GM12878 (cell line): ENCODE measurements at regions not wholly inside any gene's neighbourhood (a gene's known extent, or its start where the extent isn't known, plus 50 kb on each side); places are given as distances from the start of the nearest gene placed in this dataset.

Experiments
- ATAC-seq: fragments of 200-7000 bp; cut with Tn5 transposase; 3 replicates; pipeline ENCODE4 v1.9.1; 2020; ENCODE audit warnings: mild to moderate bottlenecking, moderate library complexity
- BruUV-seq: library from RNA; stranded (reverse); fragments of 400-500 nt; replicated peaks from 2 replicates; lab custom pipeline; 2021; lab: Mats Ljungman, UMichigan
- CTCF ChIA-PET: fragments of 300-600 bp; sonication (Branson Sonifier 250); formaldehyde crosslinking; extraction: SDS; loops from one replicate; lab custom pipeline; 2021; ENCODE audit warnings: inconsistent platforms; lab: Yijun Ruan, JAX
- POLR2A ChIA-PET: fragments of 350-600 bp; formaldehyde crosslinking; extraction: SDS; loops from one replicate; lab custom pipeline; 2021; ENCODE audit warnings: inconsistent platforms; lab: Charles Lee
- RAD21 ChIA-PET: fragments of 300-600 bp; sonication (Branson Sonifier 250); formaldehyde crosslinking; loops from one replicate; lab custom pipeline; 2023; ENCODE audit warnings: antibody characterized with exemption; ENCODE audit not compliant: unreplicated experiment; lab: Charles Lee
- SMC1A ChIA-PET: fragments of 300-600 bp; sonication (Branson Sonifier 250); formaldehyde crosslinking; loops from one replicate; lab custom pipeline; 2023; ENCODE audit not compliant: unreplicated experiment, uncharacterized antibody; lab: Charles Lee
- DNase-seq: peaks from one replicate; pipeline ENCODE4 v3.0.0-alpha.2; 2011; ENCODE audit warnings: low read depth, low spot score
- FAIRE-seq: peaks from 3 replicates; lab custom pipeline; 2011; peaks lifted over from hg19 to GRCh38; lab: Jason Lieb, UNC
- H2AFZ ChIP-seq: 2 replicates; pipeline ENCODE4 v1.6.0; 2011; ENCODE audit warnings: low read depth, low read length, control low read depth; ENCODE audit not compliant: control insufficient read depth
- H3K27ac ChIP-seq: 2 replicates; pipeline ENCODE4 v1.5.1; 2011; ENCODE audit warnings: control low read depth; ENCODE audit not compliant: control insufficient read depth, insufficient read depth
- H3K27me3 ChIP-seq, 2 experiments: replicated peaks in 1 of 2; 2 replicates each; pipeline versions ENCODE4 v1.6.0 to v1.6.1; 2011; ENCODE audit warnings: low read length in 1 of 2; ENCODE audit not compliant: control insufficient read depth in 2 of 2, insufficient read depth in 2 of 2
- H3K36me3 ChIP-seq, 2 experiments: 2 replicates each; pipeline ENCODE4 v1.5.1; 2011; ENCODE audit warnings: low read length in 1 of 2; ENCODE audit not compliant: control insufficient read depth in 2 of 2, insufficient read depth in 2 of 2
- H3K4me1 ChIP-seq: 2 replicates; pipeline ENCODE4 v1.6.1; 2011; ENCODE audit warnings: mild to moderate bottlenecking, low read length, moderate library complexity, mixed read lengths; ENCODE audit not compliant: control insufficient read depth, insufficient read depth
- H3K4me2 ChIP-seq: 2 replicates; pipeline ENCODE4 v1.6.0; 2011; ENCODE audit warnings: control low read depth; ENCODE audit not compliant: control insufficient read depth, insufficient read depth
- H3K4me3 ChIP-seq: fragments of 200-600 bp; sonication (generic); 2 replicates; pipeline ENCODE4 v1.5.1; 2016
- H3K79me2 ChIP-seq: 2 replicates; pipeline ENCODE4 v1.6.0; 2011; ENCODE audit warnings: low read length; ENCODE audit not compliant: control insufficient read depth, insufficient read depth
- H3K9ac ChIP-seq: 2 replicates; pipeline ENCODE4 v1.8.0; 2011; ENCODE audit warnings: low read length, control low read depth, mixed read lengths; ENCODE audit not compliant: control insufficient read depth, insufficient read depth
- H3K9me3 ChIP-seq: replicated peaks from 3 replicates; pipeline ENCODE4 v1.5.1; 2011; ENCODE audit warnings: mild to moderate bottlenecking, low read length; ENCODE audit not compliant: control insufficient read depth, insufficient read depth
- H4K20me1 ChIP-seq: 2 replicates; pipeline ENCODE4 v1.6.0; 2011; ENCODE audit not compliant: control insufficient read depth, insufficient read depth
- BCL3 ChIP-seq: IDR thresholded peaks from 2 replicates; pipeline ENCODE4 v1.6.1; 2011; ENCODE audit warnings: borderline replicate concordance, low read depth, mild to moderate bottlenecking, moderate library complexity, low read length; ENCODE audit not compliant: insufficient read depth, poor library complexity, severe bottlenecking
- CHD2 ChIP-seq: IDR thresholded peaks from 2 replicates; pipeline ENCODE4 v1.6.1; 2011; ENCODE audit warnings: low read depth, low read length, improper control_type of control experiment, borderline replicate concordance
- E4F1 ChIP-seq: fragments of 450-650 bp; IDR thresholded peaks from 2 replicates; pipeline ENCODE4 v1.6.1; 2018; ENCODE audit warnings: borderline replicate concordance, mild to moderate bottlenecking; ENCODE audit not compliant: partially characterized antibody
- FOXM1 ChIP-seq: IDR thresholded peaks from 2 replicates; pipeline ENCODE4 v1.6.1; 2012; ENCODE audit warnings: low read depth, mild to moderate bottlenecking, inconsistent platforms, low read length, moderate library complexity
- HDGF ChIP-seq: fragments of 450-650 bp; IDR thresholded peaks from 2 replicates; pipeline ENCODE4 v1.6.1; 2016; ENCODE audit warnings: antibody characterized with exemption
- IKZF2 ChIP-seq, 2 experiments: fragments of 450-650 bp; IDR thresholded peaks; 2 replicates each; pipeline ENCODE4 v1.6.1; 2017; ENCODE audit warnings: mild to moderate bottlenecking in 2 of 2, moderate library complexity in 2 of 2
- MAX ChIP-seq: IDR thresholded peaks from 2 replicates; pipeline ENCODE4 v1.6.1; 2012; ENCODE audit warnings: low read depth, low read length, improper control_type of control experiment
- NBN ChIP-seq: fragments of 450-650 bp; IDR thresholded peaks from 2 replicates; pipeline ENCODE4 v1.6.1; 2016
- NKRF ChIP-seq: fragments of 450-650 bp; conservative IDR thresholded peaks from 2 replicates; pipeline ENCODE4 v1.6.1; 2017; ENCODE audit warnings: mild to moderate bottlenecking, moderate library complexity
- NR2F1 ChIP-seq: fragments of 450-650 bp; conservative IDR thresholded peaks from 2 replicates; pipeline ENCODE4 v1.6.1; 2017; ENCODE audit warnings: mild to moderate bottlenecking
- NRF1 ChIP-seq: conservative IDR thresholded peaks from 2 replicates; pipeline ENCODE4 v1.6.1; 2011; ENCODE audit warnings: mild to moderate bottlenecking, low read depth, low read length, improper control_type of control experiment
- PKNOX1 ChIP-seq: fragments of 450-650 bp; IDR thresholded peaks from 2 replicates; pipeline ENCODE4 v1.6.1; 2016; ENCODE audit warnings: mild to moderate bottlenecking
- POLR2A ChIP-seq: IDR thresholded peaks from 2 replicates; pipeline ENCODE4 v1.6.1; 2011; ENCODE audit warnings: low read depth, mild to moderate bottlenecking, low read length
- RB1 ChIP-seq: fragments of 450-650 bp; formaldehyde crosslinking; IDR thresholded peaks from 2 replicates; pipeline ENCODE4 v1.6.1; 2017; ENCODE audit warnings: mild to moderate bottlenecking, borderline replicate concordance
- TCF12 ChIP-seq: IDR thresholded peaks from 2 replicates; pipeline ENCODE4 v1.6.1; 2011; ENCODE audit warnings: low read depth, mild to moderate bottlenecking, low read length
- YBX1 ChIP-seq: fragments of 450-650 bp; IDR thresholded peaks from 2 replicates; pipeline ENCODE4 v1.6.1; 2016; ENCODE audit warnings: antibody characterized with exemption
- ZBTB33 ChIP-seq: fragments of 450-650 bp; IDR thresholded peaks from 2 replicates; pipeline ENCODE4 v1.6.1; 2017; ENCODE audit warnings: mild to moderate bottlenecking
- ZNF384 ChIP-seq: IDR thresholded peaks from 2 replicates; pipeline ENCODE4 v1.6.1; 2012; ENCODE audit warnings: low read depth, mild to moderate bottlenecking, low read length, improper control_type of control experiment, borderline replicate concordance
- WGBS: methylation state at CpG from one replicate; pipeline ENCODE4 v1.1.6; 2016; ENCODE audit warnings: low lambda C conversion rate; ENCODE audit not compliant: insufficient replicate concordance, insufficient coverage; ENCODE audit errors: missing lambda C conversion rate; 5-methylcytosine and 5-hydroxymethylcytosine counted together
- in situ Hi-C: fragments of 300-500 bp; cut with MboI; formaldehyde crosslinking; loops from 9 replicates; pipeline ENCODE4 v1.14.3; 2018; ENCODE audit warnings: mixed read lengths
- intact Hi-C: fragments of 100-400 bp; cut with micrococcal nuclease; formaldehyde crosslinking; loops from one replicate; pipeline ENCODE4 v1.14.2; 2022; ENCODE audit not compliant: unreplicated experiment

GRCh38 chr4:144202081-144202480, 61.6 kb upstream of the GYPA start:
- ChIA-PET SMC1A (no interaction called here), CTCF (no interaction called here), POLR2A (no interaction called here), RAD21 (no interaction called here)
- Histone ChIP-seq H3K9ac (no peak overlapping the region), H3K4me1 (no peaks in the 10 kb centered on the region), H3K9me3 (no peaks in the 10 kb centered on the region; the same call in 2 of the 3 replicates), H2AFZ (no peak overlapping the region), H3K4me3 (no peak overlapping the region), H3K79me2 (no peaks in the 10 kb centered on the region), H3K36me3 (no peaks in the 10 kb centered on the region), H3K4me2 (no peak overlapping the region), H4K20me1 (no peaks in the 10 kb centered on the region), H3K27me3 (no peaks in the 10 kb centered on the region), H3K27ac (no peak overlapping the region)
- intact Hi-C loops = no loop called here
- WGBS = 0% methylated on average over 1 of the region's 1 CpG
- FAIRE-seq (no peak), ATAC-seq (no peak), DNase-seq (no peak)
- no TSS peak for BruUV-seq
- in situ Hi-C loops = no loop called here
- TF ChIP-seq ZBTB33 = no peak
- TF ChIP-seq HDGF = no peak
- TF ChIP-seq TCF12 = no peak
- no peak for TF ChIP-seq FOXM1
- TF ChIP-seq NR2F1 = no peak
- TF ChIP-seq POLR2A = no peak
- no peak for TF ChIP-seq NRF1
- TF ChIP-seq ZNF384 = no peak
- no peak for TF ChIP-seq PKNOX1
- no peak for TF ChIP-seq IKZF2 (IDR thresholded peaks at IDR 0.05)
- TF ChIP-seq E4F1 = no peak
- TF ChIP-seq NBN = no peak
- TF ChIP-seq NKRF = no peak
- no peak for TF ChIP-seq YBX1
- no peak for TF ChIP-seq MAX
- TF ChIP-seq CHD2 = no peak
- no peak for TF ChIP-seq RB1
- no peak for TF ChIP-seq BCL3
